ENCODE measurements at regions not wholly inside any gene's neighbourhood (a gene's known extent, or its start where the extent isn't known, plus 50 kb on each side); places are given as distances from the start of the nearest gene placed in this dataset.

GRCh38 chr2:7131261-7131660 is 214.0 kb downstream of the RNF144A start:
- TF ChIP-seq CTCF (IDR thresholded peaks at IDR 0.05) (no peak), POLR2A (IDR thresholded peaks at IDR 0.05) (no peak), POLR2AphosphoS5 (IDR thresholded peaks at IDR 0.05) (no peak), EP300 (IDR thresholded peaks at IDR 0.05) (no peak)
